NCI-H1048 (cell line): ENCODE measurements at regions not wholly inside any gene's neighbourhood (a gene's known extent, or its start where the extent isn't known, plus 50 kb on each side); places are given as distances from the start of the nearest gene placed in this dataset.

ENCODE experiments used
- DNase-seq: peaks from one replicate; lab custom pipeline; 2025; lab: John Stamatoyannopoulos, UW

- peak; percentile 39 for DNase-seq
Measured at GRCh38 chr11:86193297-86194095, 51.1 kb upstream of the EED start.

DNA sequence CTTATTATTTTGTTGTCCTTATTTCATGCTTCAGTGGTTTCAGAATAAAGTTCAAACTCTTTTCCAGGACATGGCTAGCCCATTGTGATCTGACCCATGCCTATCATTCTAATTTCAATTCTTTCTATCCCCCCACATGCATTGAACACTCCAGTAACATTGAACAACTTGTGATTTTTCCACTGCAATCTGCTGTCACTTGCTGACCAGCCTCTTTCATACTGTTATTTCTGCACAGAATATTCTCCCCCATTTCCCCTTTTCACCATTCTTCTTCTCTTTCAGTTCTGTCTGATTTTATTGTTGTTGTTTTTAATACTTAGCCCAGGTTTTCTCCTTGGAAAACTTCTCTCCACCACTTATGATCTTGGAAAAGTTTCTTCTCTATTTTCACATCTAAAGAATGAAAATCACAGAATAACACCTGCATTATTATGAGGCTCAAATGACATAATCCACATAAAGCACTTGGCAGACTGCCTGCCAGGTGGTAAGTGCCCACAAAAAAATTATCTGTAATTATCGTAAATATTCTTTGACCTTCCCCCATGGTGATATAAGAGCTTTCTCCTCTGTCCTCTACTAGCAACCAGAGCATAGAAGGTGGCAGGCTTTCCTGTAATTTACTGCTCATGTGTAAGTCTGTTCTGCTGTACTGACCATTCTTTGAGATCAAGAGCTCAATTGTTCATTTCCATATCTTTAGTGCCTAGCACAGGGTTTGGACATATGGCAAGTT is 51.9 kb upstream of the EED start:
- DNase-seq: no peak

DNA sequence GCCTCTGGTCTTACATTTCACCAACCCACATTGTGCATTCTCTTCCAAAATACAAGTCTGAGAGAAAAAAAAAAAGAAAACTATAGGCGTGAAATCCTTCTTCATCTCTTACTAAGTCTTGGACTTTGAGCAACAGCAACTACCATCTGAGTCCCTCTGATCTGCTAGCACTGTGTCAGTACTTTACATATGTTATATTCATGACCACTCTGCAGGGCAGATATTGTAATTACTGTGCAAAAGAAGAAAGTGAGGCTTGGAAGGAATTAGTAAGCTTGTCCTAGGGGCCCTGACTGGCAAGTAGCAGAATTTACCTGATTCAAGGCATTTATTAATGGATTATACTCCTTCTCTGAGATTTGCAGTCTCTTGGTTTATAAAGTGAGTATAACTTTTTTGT is 52.7 kb upstream of the EED start:
- no peak for DNase-seq

GRCh38 chr11:86187027-86187426 is 57.5 kb upstream of the EED start:
- no peak for DNase-seq

- DNase-seq: no peak
Measured at GRCh38 chr11:86186386-86186785, 58.2 kb upstream of the EED start.

DNA sequence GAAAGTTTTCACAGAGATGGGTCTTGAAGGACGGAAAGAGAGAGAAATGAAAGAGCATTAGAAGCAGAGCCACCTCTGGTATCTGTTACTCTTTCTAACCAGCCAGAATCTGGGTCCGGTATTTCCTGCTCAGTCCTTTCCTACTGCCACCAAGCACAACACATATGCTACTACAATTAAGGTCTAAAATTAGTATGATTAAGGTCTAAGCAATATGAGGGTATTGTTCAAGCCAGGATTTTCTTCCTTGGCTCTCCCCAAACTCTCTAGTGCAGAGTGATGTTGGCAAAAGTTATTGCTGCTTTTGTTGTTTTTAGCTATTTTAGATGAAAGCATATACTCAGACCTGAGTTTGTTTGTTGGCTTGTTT is 59.2 kb upstream of the EED start:
- no peak for DNase-seq

- no peak for DNase-seq
Measured at GRCh38 chr11:86184728-86185380, 59.7 kb upstream of the EED start.

DNA sequence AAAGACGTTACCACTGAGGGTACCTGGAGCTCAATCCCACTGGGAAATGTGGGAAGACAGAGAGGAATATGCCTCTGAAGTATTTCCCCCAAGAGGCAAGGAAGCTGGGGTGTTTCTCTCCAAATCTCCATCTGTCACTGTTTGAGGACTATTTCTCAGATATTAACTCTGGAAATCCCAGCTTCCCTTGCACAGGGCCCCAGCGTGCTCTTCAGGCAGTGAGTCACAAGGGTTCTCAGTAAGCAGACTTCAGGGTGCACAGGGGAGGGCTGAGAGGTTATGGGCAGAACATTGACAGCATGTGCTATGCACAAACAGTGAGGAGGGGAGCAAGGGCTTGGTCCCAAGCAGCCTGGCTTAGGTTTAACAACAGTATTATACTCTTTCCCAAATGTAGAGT is 60.9 kb upstream of the EED start:
- DNase-seq: no peak

DNA sequence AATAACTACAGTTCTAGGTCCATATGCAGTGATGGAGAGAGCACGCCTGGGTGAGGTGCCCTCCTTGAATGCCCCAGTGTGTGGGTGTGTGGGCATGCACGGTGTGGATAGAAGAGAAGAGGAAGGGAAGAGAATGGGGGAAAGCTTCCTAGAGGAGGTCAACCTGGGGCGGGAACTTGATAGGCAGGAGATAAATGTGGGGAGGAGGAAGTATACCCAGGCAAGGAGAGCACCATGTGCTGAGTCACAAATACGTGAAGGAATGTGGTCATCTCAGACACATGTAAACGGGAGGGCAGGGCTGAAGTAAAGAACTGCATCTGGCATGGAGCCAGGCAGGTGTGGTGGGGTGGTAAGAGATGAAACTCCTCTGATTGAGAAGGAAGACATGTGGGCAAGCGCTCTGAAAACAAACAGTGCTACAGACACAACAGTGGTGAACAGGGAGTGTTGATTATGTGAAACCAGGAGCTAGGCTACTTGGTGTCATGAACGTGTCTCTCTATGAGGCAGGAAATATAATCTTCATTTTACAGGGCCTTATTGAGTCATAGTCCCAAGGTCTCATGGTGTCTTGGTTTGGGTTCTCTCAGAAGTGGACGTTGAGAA is 61.5 kb upstream of the EED start:
- no peak for DNase-seq

- no peak for DNase-seq
Measured at GRCh38 chr11:86181379-86181778, 63.2 kb upstream of the EED start.

DNA sequence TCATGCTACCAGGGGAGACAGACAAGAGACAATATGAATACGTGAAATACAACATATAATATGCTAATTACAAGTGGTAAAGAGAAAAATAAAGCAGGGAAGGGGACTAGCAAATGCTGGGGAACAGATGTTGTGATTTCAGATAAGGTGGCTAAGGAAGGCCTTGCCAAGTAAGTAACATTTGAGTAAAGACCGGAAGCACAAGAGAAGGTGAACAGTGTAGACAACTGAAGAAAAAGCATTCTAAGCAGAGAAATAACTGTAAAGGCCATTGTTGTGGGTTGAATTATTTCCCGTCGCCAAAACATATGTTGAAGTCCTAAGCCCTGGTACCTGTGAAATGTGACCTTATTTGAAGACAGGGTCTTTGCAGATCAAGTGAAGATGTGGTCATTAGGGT is 63.7 kb upstream of the EED start:
- no peak for DNase-seq

DNA sequence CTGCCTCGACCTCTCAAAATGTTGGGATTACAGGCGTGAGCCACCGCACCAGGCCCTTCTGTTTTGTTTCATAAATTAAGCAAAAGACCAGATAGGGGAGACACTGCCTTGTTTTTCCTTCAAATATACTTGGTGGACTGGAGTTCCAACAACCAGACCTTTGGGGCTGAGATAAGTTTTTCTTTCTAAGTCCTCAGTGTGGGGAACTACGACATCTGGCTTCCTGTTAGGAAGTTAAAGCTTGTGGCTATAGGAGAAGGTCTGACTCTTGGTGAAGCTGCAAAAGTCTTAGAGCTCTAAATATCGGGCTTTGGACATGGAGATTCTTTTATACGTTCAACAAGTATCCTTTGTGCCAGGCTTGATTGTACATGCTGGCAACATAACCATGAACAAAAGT is 64.1 kb upstream of the EED start:
- DNase-seq: no peak

- DNase-seq: no peak
Measured at GRCh38 chr11:86179646-86180064, 64.9 kb upstream of the EED start.

DNA sequence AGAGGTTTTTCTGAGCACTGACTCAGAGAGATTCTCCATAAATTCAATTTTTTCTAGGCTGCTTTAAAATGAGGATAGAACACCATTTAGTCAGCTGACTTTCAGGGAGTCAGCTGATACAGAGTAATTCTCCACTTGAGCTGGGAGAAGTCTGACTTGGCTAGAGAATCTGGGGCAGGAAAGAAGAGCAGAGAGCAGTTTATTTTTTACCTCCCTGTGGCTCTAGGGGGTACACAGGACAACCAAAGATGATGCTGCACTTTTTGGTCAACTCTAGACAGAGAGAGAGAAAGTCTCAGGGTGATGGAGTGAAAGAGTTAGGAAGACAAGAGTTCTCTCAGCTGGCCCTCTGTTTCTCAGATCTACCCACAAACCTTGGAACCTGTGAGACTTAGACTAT is 67.3 kb upstream of the EED start:
- no peak for DNase-seq

DNA sequence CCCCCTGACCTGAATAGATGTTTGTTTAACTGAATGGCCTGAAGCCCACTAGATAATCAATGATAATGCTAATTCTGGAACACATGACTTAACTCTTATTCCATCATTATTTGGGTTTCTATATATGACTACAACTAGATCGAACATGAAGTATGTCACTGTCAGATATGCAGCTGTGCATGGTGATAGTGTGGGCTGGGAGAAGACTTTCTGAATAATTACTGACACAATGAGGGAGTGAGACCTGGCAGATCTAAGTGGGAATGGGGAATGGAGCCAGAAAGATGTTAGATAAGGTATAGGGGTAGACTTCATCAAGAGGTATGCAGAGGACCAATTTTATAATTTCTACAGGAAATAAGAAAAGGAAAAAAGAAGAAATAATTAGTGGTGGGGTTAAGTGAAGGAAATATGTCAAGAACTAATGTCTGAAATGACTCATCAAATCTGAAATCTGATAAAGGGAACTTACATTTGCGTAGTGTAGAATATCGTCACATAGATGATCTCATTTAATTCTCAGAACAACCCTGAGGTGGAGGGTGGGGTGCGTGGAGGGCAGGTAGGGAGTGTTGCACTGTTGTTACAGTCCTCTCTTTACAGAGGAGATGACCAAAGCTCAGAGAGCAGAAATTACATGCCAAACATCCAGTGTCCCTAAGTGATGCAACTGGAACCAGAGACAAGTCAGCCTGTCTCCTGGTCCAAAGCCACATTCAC is 68.2 kb upstream of the EED start:
- no peak for DNase-seq

DNA sequence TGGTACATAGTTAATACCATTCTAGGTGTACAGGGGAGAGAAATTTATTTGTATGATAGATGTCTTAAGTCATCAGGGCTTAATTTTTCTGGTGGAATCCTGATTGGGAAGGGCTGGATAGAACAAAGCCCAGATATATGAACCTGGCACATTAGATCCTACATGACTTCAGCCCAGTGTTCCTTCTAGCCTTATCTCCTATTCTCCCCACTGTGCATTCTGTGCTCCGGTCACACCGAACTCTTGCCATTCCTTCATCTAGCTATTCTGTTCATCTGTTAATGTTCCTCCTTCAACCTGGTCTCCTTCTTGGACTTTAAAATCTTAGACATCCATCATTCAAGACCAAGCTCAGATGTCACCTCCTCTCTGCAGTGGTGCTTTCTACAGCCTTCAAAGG is 68.9 kb upstream of the EED start:
- no peak for DNase-seq

DNA sequence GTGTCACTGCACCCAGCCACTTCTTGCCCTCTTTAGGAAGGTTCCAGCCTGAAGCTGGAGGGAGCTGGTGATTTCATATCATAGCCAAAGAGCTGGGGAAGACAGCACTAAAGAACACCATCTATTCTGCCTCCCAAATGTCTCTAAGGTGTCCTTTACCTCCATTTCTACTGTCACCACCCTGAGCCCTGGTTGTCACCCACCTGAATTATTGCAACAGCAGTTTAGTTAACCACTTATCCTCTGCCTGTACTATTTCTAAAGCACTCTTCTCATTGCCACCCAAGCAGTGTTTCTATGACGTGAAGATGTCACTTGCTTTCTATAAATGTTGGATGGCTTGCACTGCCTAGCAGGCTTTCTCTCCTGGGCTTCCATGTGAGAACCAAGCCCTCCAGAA is 69.4 kb upstream of the EED start:
- DNase-seq: no peak

DNA sequence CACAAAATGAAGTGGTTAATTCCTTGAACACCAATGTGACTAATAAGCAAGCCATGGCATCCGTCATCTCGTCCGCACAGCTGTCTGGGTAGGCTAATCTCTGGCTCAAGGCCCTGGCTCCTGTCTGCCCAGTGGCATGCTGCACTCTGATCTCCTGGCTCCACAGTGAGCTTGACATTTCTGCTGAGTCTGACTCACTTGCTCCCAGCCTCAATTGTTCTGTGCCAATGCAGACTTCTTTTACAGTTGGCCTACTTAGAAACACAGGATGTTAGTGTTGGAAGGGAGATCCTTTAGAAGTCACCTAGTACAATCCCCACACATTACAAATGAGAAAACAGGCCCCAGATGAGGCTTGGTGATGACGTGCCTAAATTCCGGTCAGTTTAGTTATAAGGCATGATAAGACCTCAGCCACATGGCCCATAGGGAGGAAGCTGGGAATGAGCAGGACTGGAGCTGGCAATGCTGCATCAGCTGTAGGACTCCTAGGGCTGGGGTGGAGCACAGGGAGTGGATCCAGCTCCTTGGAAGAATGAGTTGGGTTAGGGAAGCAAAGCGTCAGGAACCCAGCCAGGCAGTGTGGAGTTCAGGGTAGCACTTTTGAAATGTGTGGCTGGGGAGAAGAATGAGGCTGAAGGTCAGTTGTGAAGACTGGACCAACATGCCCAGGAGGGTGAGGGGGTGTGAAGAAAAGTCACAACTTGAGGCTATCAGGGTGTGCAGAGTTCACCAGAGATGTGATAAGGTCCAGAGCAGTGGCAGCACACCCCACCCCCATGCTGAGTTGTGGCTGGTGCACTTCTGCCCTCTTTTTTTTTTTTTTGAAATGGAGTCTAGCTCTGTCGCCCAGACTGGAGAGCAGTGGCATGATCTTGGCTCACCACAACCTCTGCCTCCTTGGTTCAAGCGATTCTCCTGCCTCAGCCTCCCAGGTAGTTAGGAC is 70.2 kb upstream of the EED start:
- DNase-seq: no peak

GRCh38 chr11:86172894-86173293 is 71.7 kb upstream of the EED start:
- no peak for DNase-seq

DNA sequence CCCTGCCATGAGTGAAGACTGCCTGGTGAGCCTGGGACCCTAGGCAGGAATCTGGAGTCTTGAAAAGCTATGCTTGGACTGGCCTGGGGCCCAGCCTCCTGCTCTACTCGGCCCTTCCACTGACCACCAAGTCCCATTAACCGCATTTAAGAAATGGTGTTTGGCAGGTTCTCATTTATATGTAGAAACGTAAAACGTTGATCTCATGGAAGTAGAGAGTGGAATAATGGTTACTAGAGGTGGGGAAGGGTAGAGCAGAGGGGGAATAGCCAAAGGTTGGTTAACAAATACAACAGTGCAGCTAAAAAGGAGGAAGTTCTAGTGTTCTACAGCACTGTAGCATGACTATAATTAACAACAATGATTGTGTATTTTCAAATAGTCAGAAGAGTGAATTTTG is 72.9 kb upstream of the EED start:
- no peak for DNase-seq
